NCI-H524 (cell line): ENCODE measurements at regions not wholly inside any gene's neighbourhood (a gene's known extent, or its start where the extent isn't known, plus 50 kb on each side); places are given as distances from the start of the nearest gene placed in this dataset.

Experiments
- DNase-seq, 2 experiments: peaks; one replicate each; lab custom pipeline; 2025; lab: John Stamatoyannopoulos, UW

DNA sequence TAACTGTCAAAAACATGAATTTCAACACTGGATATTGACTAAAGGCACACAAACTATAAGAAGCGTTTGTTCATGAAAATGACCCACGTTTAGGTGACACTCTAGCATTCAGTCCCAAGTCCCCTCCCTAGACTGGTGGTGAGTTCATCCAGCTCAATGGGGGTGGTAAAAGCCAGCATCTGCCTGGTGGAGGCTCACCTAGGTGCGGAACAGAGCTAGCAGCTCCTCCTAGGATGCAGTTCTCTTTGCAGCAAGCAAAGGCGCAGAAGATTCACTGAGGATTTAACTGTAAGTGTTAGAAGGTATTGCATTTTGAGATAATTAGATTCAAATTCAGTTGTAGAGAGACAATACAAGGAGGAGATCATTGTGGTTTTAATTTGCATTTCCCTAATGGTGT, 87.6 kb downstream of the VSTM2A start:
- no peak for DNase-seq

DNA sequence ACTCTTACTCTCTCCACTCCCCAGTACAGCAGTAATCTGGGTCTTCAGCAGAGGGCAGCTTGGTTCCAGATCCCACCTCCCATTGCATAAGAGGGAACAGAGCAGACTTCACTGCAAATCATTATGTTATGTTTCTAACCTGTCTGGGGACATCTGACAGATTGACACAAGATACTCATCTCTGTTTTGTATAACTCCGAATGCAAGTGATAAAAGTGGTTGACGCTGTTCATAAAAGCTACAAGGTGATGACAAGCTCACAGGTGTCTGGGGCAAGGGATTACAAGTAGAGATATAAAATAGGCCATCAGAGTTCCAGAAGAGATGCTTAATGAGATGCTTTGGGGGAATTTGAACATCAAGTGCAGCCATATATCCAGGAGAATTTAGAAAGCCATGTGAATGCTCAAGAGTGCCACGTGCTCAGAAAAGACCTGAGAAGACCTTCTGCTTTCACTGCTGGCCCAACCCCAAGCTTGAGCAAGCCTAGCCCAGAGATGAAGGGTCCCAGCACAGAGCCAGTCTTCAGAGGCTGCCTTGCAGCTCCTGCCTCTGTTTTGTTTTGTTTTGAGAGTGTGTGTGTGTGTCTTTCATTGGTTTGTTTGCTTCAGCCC, 80.6 kb downstream of the VSTM2A start:
- DNase-seq = peak in 1 of 2 experiments; percentile 1
